GM12878 (cell line): ENCODE measurements at regions not wholly inside any gene's neighbourhood (a gene's known extent, or its start where the extent isn't known, plus 50 kb on each side); places are given as distances from the start of the nearest gene placed in this dataset.

Source experiments
- ATAC-seq: fragments of 200-7000 bp; cut with Tn5 transposase; 3 replicates; pipeline ENCODE4 v1.9.1; 2020; ENCODE audit warnings: mild to moderate bottlenecking, moderate library complexity
- BruUV-seq: library from RNA; stranded (reverse); fragments of 400-500 nt; replicated peaks from 2 replicates; lab custom pipeline; 2021; lab: Mats Ljungman, UMichigan
- CTCF ChIA-PET: fragments of 300-600 bp; sonication (Branson Sonifier 250); formaldehyde crosslinking; extraction: SDS; loops from one replicate; lab custom pipeline; 2021; ENCODE audit warnings: inconsistent platforms; lab: Yijun Ruan, JAX
- POLR2A ChIA-PET: fragments of 350-600 bp; formaldehyde crosslinking; extraction: SDS; loops from one replicate; lab custom pipeline; 2021; ENCODE audit warnings: inconsistent platforms; lab: Charles Lee
- RAD21 ChIA-PET: fragments of 300-600 bp; sonication (Branson Sonifier 250); formaldehyde crosslinking; loops from one replicate; lab custom pipeline; 2023; ENCODE audit warnings: antibody characterized with exemption; ENCODE audit not compliant: unreplicated experiment; lab: Charles Lee
- SMC1A ChIA-PET: fragments of 300-600 bp; sonication (Branson Sonifier 250); formaldehyde crosslinking; loops from one replicate; lab custom pipeline; 2023; ENCODE audit not compliant: unreplicated experiment, uncharacterized antibody; lab: Charles Lee
- DNase-seq: peaks from one replicate; pipeline ENCODE4 v3.0.0-alpha.2; 2011; ENCODE audit warnings: low read depth, low spot score
- FAIRE-seq: peaks from 3 replicates; lab custom pipeline; 2011; peaks lifted over from hg19 to GRCh38; lab: Jason Lieb, UNC
- H2AFZ ChIP-seq: 2 replicates; pipeline ENCODE4 v1.6.0; 2011; ENCODE audit warnings: low read depth, low read length, control low read depth; ENCODE audit not compliant: control insufficient read depth
- H3K27ac ChIP-seq: 2 replicates; pipeline ENCODE4 v1.5.1; 2011; ENCODE audit warnings: control low read depth; ENCODE audit not compliant: control insufficient read depth, insufficient read depth
- H3K27me3 ChIP-seq, 2 experiments: replicated peaks in 1 of 2; 2 replicates each; pipeline versions ENCODE4 v1.6.0 to v1.6.1; 2011; ENCODE audit warnings: low read length in 1 of 2; ENCODE audit not compliant: control insufficient read depth in 2 of 2, insufficient read depth in 2 of 2
- H3K36me3 ChIP-seq, 2 experiments: 2 replicates each; pipeline ENCODE4 v1.5.1; 2011; ENCODE audit warnings: low read length in 1 of 2; ENCODE audit not compliant: control insufficient read depth in 2 of 2, insufficient read depth in 2 of 2
- H3K4me1 ChIP-seq: 2 replicates; pipeline ENCODE4 v1.6.1; 2011; ENCODE audit warnings: mild to moderate bottlenecking, low read length, moderate library complexity, mixed read lengths; ENCODE audit not compliant: control insufficient read depth, insufficient read depth
- H3K4me2 ChIP-seq: 2 replicates; pipeline ENCODE4 v1.6.0; 2011; ENCODE audit warnings: control low read depth; ENCODE audit not compliant: control insufficient read depth, insufficient read depth
- H3K4me3 ChIP-seq: fragments of 200-600 bp; sonication (generic); 2 replicates; pipeline ENCODE4 v1.5.1; 2016
- H3K79me2 ChIP-seq: 2 replicates; pipeline ENCODE4 v1.6.0; 2011; ENCODE audit warnings: low read length; ENCODE audit not compliant: control insufficient read depth, insufficient read depth
- H3K9ac ChIP-seq: 2 replicates; pipeline ENCODE4 v1.8.0; 2011; ENCODE audit warnings: low read length, control low read depth, mixed read lengths; ENCODE audit not compliant: control insufficient read depth, insufficient read depth
- H3K9me3 ChIP-seq: replicated peaks from 3 replicates; pipeline ENCODE4 v1.5.1; 2011; ENCODE audit warnings: mild to moderate bottlenecking, low read length; ENCODE audit not compliant: control insufficient read depth, insufficient read depth
- H4K20me1 ChIP-seq: 2 replicates; pipeline ENCODE4 v1.6.0; 2011; ENCODE audit not compliant: control insufficient read depth, insufficient read depth
- HCFC1 ChIP-seq: fragments of 150-350 bp; IDR thresholded peaks from 2 replicates; pipeline ENCODE4 v1.6.1; 2014; ENCODE audit warnings: low read length
- KAT2A ChIP-seq: conservative IDR thresholded peaks from 2 replicates; pipeline ENCODE4 v1.6.1; 2011; ENCODE audit warnings: low read depth, low read length; ENCODE audit not compliant: control insufficient read depth
- NR2C2 ChIP-seq: IDR thresholded peaks from 2 replicates; pipeline ENCODE4 v1.6.1; 2011; ENCODE audit warnings: borderline replicate concordance, low read depth; ENCODE audit not compliant: control insufficient read depth, insufficient read length
- RBBP5 ChIP-seq: fragments of 200-600 bp; sonication (generic); conservative IDR thresholded peaks from 2 replicates; pipeline ENCODE4 v1.6.1; 2016
- SPI1 ChIP-seq: IDR thresholded peaks from 2 replicates; pipeline ENCODE4 v1.6.1; 2011; ENCODE audit warnings: low read depth, mild to moderate bottlenecking, low read length, moderate library complexity, borderline replicate concordance; ENCODE audit not compliant: insufficient read depth
- ZNF24 ChIP-seq: fragments of 450-650 bp; IDR thresholded peaks from 2 replicates; pipeline ENCODE4 v1.6.1; 2017; ENCODE audit warnings: antibody characterized with exemption, mild to moderate bottlenecking
- WGBS: methylation state at CpG from one replicate; pipeline ENCODE4 v1.1.6; 2016; ENCODE audit warnings: low lambda C conversion rate; ENCODE audit not compliant: insufficient replicate concordance, insufficient coverage; ENCODE audit errors: missing lambda C conversion rate; 5-methylcytosine and 5-hydroxymethylcytosine counted together
- in situ Hi-C: fragments of 300-500 bp; cut with MboI; formaldehyde crosslinking; loops from 9 replicates; pipeline ENCODE4 v1.14.3; 2018; ENCODE audit warnings: mixed read lengths
- intact Hi-C: fragments of 100-400 bp; cut with micrococcal nuclease; formaldehyde crosslinking; loops from one replicate; pipeline ENCODE4 v1.14.2; 2022; ENCODE audit not compliant: unreplicated experiment
- TF ChIP-seq, protein P1 (sequence below): IDR thresholded peaks from 2 replicates; pipeline ENCODE4 v1.6.1; 2012; ENCODE audit warnings: low read depth, low read length, improper control_type of control experiment
- TF ChIP-seq, protein P2 (sequence below): fragments of 450-650 bp; IDR thresholded peaks from 2 replicates; pipeline ENCODE4 v1.6.1; 2016; ENCODE audit warnings: mild to moderate bottlenecking

DNA sequence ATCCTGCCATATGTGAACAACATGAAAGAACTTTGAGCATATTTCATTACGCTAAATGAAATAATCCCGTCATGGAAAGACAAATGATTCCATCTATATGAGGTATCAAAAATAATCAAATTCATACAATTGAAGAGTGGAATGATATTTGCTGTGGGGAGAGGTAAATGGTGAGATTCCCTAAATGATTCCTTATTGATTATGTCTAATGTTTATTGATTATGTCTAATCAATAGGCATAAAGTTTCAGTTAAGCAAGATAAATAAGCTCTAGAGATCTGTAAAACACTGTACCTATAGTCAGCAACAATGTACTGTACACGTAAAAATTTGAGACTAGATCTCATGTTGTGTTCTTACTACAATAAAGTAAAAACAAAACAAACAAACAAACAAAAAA, 85.4 kb upstream of the MEGF10 start:
- in situ Hi-C loops = no loop called here

DNA sequence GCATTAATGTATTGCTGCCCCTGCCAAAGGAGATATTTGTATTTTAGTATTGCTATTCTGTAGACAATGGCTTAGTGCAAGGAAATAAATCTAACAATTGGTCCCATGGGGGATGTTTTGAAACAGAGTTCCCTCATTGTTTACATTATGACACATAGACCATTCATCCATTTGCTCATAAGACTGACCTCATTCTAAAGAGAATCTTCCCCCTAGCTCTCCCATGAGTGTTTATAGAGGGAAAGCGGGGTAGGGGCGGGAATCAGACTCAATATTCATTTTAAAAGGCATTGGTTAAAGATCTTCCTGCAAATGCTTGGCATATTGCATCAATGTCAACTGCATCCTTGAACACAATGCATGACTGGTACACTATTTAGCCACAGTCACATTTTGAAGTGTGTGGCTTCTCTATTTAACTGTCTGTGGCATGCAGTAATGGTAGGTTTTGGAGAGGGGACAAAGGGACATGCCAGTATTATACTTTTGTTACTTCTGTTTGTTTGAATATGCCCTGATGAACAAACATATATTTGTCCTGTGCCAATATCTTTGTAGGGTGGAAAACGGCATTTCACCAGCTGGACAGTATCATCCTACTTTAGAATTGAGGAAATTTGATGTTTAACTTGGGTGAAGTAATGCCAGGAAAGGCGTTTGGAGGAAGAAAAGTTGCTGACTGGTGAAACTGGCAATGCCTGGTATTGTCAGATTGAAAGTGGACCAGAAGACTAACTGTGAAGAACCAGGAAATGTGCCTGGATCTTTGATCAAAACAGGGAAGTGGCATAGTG, 84.1 kb upstream of the MEGF10 start:
- intact Hi-C loops = no loop called here
- RAD21 ChIA-PET = no interaction called here

More for the DNA sequence above, 85.4 kb upstream of the MEGF10 start:
- Histone ChIP-seq H3K36me3 (no peaks in the 10 kb centered on the region), H4K20me1 (no peaks in the 10 kb centered on the region), H2AFZ (no peak overlapping the region), H3K9me3 (no peaks in the 10 kb centered on the region), H3K4me1 (no peaks in the 10 kb centered on the region), H3K4me2 (no peak overlapping the region), H3K4me3 (no peak overlapping the region), H3K27me3 (no peaks in the 10 kb centered on the region), H3K9ac (no peak overlapping the region), H3K27ac (no peak overlapping the region), H3K79me2 (no peaks in the 10 kb centered on the region)
- TF ChIP-seq, protein P1, sequence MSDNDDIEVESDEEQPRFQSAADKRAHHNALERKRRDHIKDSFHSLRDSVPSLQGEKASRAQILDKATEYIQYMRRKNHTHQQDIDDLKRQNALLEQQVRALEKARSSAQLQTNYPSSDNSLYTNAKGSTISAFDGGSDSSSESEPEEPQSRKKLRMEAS = no peak
- no TSS peak for BruUV-seq
- DNase-seq = no peak
- ATAC-seq = no peak
- WGBS = 34% methylated on average over 3 of the region's 3 CpGs
- no peak for FAIRE-seq
- intact Hi-C loops = no loop called here
- ChIA-PET POLR2A (no interaction called here), SMC1A (interaction anchor here (1.0 kb wide), 1 partner anchor 22 kb away, joined by 3 read pairs; no protein-coding TSS in a partner anchor), RAD21 (no interaction called here), CTCF (no interaction called here)

More for the DNA sequence above, 84.1 kb upstream of the MEGF10 start:
- Histone ChIP-seq H3K4me3 (no peak overlapping the region), H3K9me3 (no peaks in the 10 kb centered on the region), H3K4me2 (no peak overlapping the region), H4K20me1 (no peaks in the 10 kb centered on the region), H3K9ac (no peak overlapping the region), H3K27ac (no peak overlapping the region), H2AFZ (no peak overlapping the region), H3K79me2 (no peaks in the 10 kb centered on the region), H3K4me1 (no peaks in the 10 kb centered on the region), H3K27me3 (no peaks in the 10 kb centered on the region), H3K36me3 (no peaks in the 10 kb centered on the region)
- POLR2A ChIA-PET = no interaction called here
- SMC1A ChIA-PET = no interaction called here
- 10% methylated on average over 4 of the region's 4 CpGs for WGBS
- no TSS peak for BruUV-seq
- ATAC-seq = no peak
- no peak for DNase-seq
- TF ChIP-seq HCFC1 (no peak), SPI1 (no peak), NR2C2 (no peak), ZNF24 (no peak), KAT2A (no peak), RBBP5 (no peak)
- TF ChIP-seq, protein P2, sequence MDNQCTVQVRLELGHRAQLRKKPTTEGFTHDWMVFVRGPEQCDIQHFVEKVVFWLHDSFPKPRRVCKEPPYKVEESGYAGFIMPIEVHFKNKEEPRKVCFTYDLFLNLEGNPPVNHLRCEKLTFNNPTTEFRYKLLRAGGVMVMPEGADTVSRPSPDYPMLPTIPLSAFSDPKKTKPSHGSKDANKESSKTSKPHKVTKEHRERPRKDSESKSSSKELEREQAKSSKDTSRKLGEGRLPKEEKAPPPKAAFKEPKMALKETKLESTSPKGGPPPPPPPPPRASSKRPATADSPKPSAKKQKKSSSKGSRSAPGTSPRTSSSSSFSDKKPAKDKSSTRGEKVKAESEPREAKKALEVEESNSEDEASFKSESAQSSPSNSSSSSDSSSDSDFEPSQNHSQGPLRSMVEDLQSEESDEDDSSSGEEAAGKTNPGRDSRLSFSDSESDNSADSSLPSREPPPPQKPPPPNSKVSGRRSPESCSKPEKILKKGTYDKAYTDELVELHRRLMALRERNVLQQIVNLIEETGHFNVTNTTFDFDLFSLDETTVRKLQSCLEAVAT = no peak
- in situ Hi-C loops = no loop called here
- FAIRE-seq = no peak
- CTCF ChIA-PET = no interaction called here
